Stimulated activated CD8-positive, alpha-beta memory T cell treated with anti-CD3 and anti-CD28 coated beads, Interleukin-4, amount 100 ng/mL, for 1 hour (primary cell): ENCODE measurements at regions not wholly inside any gene's neighbourhood (a gene's known extent, or its start where the extent isn't known, plus 50 kb on each side); places are given as distances from the start of the nearest gene placed in this dataset.

Source experiments
- DNase-seq, 2 donors: peaks; one replicate each; pipeline ENCODE4 v3.0.0-alpha.2; 2020; ENCODE audit warnings: low read depth in 2 of 2, low spot score in 1 of 2

DNA sequence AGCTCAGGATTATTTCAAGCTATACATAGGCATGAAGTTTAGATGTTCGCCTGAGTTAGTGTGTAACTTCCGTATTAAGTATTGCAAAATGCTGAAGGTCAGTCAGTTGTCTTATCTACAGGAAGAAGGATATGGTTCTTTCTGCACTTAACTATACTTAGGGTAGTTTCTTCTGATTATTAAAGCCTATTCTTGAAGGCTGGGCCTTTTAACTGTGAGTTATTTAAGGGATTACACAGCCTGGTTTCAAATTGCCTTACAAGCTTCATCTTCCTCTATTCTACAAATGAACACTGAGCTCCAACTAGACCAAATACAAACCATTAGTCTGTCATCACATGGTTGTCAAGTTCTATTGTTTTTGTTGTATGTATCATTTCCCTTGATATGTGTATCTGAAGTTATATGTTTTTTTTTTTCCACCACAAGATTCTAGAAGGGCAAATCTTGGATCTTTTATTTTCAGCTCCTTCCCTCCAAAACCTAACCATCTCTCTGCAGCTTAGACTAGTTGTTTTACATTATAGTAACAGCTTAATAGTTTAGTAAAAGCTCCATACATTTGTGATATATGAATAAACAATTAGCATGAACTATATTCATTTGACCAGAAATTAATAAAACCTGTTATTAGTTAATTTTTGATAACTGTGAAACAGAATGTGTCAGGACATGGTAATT, 272.9 kb upstream of the KCNMB2 start:
- DNase-seq = no peak

DNA sequence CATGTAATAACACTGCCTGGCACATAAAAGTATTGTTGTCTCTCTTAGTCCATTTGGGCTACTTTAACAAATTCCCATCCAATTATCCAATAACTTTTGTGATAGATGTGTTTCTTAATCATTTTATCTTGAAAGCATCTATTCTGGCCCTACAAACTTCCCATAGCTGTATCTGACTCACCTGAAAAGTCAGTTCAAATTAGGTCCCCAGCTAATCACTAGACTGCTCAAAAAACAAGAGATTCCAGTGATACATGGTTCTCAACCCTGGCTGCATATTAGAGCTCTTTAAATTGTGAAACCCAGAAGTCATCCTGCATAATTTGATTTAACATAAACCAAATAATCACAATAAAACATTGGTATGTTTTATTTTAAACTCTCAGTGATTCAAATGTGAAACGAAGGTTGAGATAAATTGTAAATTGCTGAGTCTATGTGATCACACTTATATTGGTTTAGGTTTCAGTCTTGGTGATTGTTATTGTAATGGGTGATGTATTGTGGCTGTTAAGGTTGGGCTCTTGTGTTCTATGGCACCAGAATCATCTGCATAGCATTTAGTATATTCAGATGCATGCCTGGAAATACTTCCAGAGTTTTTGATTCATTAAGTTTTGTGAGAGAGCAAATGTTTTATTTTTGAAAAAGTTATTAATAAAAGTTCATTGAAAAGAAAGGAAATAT, 268.9 kb upstream of the KCNMB2 start:
- DNase-seq = no peak

DNA sequence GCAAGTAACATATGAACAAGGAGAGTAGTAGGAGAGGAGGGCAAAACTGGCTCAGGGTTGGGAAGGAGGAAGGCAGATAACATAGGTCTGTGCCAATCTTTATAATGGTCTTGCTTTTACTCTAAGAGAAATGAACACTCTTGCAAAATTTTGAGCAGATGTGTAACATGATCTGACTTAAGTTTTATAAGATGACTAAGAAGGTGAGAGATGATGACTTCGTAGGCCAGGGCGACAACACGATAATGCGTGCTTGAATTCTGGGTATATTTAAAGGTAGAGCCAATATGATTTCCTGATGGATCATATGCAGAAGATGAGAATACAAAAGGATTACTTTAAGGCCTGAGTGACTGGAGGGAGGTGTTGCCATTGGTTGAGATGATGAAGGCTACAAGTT, 265.4 kb upstream of the KCNMB2 start:
- no peak for DNase-seq

DNA sequence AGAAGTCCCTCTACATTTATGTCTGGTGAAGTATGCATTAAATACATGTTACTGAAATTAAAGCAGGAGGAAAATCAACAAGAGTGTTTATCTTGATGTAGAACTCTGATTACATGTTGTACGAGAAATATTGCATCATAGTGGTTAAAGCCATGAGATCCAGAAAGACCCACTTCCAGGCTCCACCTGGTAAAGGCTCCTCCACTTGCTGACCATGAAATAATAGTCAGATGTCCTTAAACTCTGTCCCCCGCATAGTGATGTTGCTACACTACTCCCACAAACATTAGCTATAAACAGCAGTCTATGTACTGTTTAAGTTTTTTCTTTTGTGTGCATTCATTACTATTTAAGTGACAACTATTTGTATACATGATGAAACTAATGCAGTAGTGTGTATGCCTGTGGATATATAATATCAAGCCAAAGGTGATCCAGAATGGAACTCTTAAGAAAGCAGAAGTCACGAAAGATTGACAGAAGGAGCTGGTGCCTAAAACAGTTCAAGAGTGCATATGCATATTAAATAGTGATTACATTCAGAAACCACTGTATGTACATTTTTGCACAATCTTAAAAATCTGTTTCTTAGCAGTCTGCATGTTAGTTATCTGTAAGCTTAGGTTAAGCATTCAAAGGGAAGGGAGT, 264.4 kb upstream of the KCNMB2 start:
- no peak for DNase-seq

DNA sequence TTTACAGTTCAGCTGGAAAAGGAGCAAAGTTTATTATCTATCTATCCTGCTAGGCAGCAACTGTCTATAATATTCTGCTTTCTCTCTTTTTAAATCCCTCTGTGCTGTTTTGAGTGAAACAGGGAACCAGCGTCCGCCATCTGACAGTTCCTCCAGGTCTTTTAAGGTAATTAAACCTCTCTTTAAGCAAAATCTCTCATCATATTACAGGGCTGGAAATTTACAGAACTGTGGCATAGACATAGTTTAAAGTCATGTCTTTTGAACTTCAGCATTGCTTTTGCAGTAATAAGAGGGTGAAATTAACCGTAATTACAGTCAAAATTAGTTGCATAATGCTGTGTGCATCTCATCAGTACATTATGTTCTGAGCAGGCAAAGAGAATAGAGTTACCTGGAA, 263.4 kb upstream of the KCNMB2 start:
- DNase-seq = no peak

DNA sequence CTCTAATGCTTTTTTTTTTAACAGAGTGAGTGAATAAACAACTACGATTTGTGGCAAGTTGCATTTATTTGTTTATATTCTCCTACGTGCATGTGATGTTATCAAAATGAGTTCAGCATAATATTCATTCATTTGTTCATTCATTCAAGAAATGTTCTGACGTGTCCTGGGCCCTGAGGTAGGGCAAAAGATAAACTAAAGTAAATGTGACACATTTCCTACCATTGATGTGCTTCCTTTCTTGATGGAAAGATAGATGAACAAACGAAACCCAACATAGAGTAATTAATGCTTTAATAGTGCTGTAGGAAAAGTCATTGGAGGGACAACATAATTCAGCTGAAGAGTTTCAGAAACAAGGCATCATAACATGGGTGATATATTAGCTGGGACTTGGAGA, 261.5 kb upstream of the KCNMB2 start:
- no peak for DNase-seq

DNA sequence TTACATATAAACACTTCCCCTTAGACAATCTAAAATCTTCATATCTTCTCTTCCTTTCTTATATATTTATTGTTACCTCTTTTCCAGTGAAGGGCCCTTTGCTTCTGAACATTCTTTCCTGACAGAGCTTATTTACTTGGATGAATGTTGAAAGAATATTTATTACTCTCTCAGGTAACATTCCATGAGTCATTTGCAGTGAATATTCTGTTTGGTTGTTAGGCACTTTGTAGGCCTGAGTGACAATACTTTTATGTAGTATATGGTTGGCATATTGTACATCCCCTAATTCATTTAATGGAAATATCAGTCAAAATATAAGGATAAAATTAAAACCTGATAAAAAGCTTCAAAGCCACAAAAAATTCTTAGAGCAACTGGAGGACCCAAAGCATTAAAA, 260.9 kb upstream of the KCNMB2 start:
- no peak for DNase-seq

DNA sequence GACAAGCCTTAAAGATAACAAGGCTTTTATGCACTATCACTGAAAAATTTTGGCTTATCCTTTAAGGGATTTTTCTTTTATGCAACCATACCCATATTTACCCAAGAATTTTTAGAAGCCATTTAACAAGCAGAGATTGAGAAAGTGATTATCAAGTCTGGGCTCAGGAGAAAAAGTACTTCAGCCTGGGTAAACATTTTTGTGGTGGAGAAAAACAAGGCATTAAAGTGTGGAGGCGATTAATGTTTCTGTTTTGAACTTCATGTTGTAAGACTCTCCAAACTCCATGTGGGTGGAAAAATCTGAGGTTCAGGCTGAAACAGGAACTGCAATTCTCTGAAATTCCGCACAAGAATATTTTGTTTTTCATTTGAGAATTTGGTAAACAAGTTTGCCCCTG, 260.4 kb upstream of the KCNMB2 start:
- DNase-seq = no peak

DNA sequence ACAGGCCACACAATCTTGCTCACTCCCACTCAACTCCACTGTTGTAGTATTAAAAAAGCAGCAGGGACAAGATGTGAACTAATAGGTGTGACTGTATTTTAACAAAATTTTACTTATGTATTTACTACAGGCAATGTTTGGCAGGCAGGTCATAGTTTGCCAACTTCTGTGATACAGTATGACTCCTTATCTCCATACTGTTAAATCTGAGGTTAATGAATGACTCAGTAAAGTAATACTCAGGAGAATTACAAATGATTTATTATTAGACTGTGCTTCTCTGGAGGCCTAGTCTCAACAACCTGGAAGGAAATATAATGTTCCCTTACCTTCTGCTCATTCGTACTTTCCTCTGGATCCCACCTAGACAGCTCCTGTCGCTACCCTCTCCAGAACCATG, 258.6 kb upstream of the KCNMB2 start:
- DNase-seq = no peak

DNA sequence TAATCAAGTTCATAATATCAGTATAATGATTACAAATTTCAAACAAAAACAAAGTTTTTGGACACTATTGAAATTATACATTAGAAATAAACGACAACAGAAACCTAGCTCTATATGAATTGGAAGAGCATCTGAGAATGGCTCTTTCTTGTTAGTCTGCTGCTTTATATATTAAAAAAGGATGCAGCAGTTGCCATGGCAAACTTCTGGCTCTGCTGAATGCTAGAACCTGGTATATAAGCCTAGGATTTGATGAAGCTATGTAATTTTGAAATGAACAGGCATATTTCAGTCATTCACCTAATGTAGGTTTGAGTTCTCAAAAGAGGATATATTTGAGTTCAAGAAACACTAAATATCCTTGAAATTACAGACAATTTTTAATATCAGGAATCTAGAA, 252.7 kb upstream of the KCNMB2 start:
- no peak for DNase-seq

DNA sequence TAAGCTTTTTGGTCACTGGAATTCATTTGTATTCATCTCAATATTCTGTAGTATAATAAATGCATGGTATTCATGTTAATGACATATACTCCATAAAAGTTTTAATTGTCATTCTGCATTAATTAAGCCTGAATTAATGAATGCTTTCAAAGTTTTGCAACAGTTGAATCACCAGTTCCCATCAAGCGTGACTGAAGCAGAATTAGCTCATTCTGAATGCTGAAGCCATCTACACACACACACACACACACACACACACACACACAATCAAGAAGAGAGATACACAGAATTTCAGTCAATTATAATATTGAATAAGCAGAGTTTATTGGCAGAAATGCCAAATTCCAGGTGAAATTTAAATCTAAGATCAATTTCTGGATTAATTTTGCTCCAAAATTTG, 252.1 kb upstream of the KCNMB2 start:
- DNase-seq = no peak

DNA sequence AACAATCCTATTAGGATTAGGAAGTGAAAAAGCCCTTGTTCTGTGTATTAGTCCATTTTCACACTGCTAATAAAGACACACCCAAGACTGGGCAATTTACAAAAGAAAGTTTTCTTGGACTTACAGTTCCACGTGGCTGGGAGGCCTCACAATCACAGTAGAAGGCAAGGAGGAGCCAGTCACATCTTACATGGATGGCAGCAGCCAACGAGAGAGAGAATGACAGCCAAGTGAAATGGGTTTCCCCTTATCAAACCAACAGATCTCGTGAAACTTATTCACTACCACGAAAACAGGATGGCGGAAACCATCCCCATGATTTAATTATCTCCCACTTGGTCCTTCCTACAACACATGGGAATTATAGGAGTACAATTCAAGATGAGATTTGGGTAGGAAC, 248.2 kb upstream of the KCNMB2 start:
- DNase-seq = no peak

DNA sequence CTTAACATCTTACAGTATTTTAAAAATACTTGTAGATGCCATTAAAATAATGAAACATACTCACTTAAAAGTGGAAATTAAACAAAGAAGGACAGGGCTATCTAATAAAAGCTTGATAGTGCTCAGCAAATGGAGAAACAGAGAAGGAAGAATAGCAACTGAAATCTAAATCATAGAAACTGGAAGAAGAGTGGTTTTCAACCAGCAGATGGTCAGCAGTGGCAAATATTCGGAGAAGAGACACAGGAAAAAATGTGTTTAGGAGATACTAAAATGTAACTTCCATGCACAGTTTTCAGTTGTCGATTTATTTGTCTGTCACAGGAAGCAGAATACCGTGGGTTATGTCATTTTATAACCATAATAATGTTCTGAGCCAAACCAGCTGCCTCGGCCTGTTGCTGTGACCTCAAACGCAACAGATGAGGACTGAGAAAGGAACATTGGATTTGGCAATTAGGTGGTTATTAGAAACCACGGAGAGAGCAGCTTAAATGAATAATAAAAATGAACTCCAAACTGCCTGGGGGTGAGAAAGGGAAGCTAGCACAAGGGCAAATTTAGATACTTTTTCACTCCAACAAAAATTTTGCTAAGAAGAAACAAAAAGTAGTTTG, 246.6 kb upstream of the KCNMB2 start:
- no peak for DNase-seq

DNA sequence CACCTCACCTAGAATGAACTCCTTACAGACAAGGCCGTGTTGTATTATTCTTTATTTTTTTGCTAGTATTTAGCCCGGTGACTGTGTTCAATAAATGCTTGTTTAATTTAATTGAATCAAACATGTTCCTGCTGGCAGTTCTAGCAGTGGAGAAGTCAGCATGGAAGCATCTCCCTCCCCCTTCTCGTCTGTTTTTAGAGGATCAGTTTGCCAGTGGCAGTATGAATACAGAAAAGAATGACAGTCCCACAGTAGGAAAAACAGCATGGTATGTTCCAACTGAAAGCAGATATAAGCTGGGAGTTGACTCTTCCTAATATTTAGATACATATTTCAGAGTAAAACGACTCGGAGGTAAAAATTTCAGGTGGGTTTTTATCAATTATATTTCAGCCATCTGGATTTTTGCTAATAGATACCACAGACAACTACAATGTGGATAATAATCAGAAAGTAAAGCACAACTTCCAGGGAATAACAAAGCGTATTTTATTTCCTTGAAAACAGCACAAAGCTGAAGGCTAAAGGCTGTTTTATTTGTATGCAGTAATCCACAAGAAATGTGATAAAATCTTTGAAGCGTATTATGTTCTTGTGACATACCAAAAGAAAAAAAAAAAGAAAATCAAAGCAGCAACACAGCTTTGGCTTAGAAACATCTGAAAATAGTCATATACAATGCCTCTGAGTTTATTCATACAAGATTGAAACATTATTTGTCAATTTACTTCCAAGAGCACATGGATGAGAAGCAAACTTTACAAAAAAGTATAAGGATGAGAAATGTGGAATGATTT, 244.5 kb upstream of the KCNMB2 start:
- DNase-seq = no peak

DNA sequence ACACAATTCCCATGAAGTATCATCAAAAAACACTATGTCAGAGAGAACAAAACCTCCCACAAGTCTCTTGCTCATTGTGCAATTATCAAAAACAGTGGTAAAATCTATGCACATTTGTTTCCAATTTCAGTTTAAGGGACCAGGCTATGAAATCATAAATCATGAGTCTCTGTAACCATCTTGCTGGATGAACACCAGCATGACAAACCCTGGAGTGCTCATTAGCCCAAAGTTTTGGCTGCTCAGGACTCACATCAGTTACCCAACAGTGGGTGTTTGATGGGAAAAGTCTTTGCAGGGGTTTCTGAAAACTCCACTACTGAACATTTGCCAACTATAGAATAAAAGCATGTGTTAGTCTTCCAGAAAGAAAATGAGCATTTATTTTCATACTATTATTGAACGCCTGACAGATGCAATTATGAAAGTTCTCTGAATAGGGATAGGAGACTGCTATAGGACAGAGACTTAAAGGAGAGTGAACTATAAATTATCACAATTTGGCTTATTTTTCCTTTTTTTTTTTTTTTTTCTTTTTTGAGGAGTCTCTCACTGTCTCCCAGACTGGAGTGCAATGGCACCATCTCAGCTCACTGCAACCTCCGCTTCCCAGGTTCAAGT, 240.8 kb upstream of the KCNMB2 start:
- no peak for DNase-seq

DNA sequence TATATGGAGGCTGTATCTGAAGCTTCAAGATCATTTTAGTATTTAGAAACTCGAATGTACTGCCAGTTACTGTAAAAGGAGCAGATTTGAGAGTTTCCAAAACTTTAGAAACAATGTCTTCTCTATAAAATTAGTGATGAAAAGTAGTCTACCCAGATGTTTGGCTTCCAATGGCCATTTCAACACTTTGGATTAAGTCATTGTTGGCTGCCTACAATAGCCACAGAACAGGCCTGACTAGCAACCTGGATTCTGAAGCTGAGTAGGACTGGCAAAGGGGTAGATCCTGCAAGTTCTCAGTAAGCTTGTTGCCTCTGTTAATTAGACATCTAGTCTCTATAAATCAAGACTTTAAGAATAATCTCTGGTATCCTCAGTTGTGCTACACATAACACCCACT, 239.0 kb upstream of the KCNMB2 start:
- DNase-seq = no peak

DNA sequence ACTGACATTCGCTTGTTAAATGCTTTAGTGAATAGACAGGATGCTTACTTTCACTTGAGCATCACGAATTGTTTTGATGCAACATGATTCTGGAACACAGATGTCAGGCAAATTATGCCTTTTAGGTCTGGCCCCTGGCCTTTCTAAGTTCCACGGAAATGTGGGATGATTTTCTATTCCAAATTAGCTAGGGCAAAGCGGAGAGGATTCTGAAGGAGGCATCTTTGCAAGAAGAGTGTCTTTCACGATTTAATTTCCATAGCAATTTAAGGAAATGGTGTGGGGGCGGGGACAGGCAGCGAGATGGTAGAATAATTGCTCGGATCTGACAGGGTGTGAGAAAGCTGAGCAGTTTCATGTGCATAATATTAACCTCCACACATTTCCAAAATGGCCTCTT, 238.5 kb upstream of the KCNMB2 start:
- DNase-seq = no peak

DNA sequence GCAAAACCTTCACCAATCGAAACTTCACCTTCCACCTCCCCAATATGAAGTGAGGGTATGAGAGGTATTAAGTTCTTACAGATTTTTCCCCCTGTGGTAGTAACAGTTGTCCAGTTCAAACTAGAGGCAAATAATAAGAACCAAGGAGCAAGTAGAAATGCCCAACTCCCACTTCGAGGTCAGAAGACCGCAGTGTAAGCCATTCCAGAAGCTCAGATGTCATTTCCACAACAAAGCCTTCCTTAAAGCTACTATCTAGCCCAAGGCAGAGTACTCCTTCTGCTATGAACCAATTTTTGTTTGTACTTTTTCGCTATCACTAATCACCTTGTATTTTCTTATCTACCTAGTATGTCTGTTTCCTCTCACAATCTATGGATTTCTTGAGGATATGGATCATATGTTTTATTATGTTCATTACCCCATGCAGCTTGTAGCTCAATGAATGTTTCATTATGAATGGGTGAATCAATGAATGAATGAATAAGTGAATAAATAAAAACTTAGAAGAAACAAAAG, 235.7 kb upstream of the KCNMB2 start:
- no peak for DNase-seq

DNA sequence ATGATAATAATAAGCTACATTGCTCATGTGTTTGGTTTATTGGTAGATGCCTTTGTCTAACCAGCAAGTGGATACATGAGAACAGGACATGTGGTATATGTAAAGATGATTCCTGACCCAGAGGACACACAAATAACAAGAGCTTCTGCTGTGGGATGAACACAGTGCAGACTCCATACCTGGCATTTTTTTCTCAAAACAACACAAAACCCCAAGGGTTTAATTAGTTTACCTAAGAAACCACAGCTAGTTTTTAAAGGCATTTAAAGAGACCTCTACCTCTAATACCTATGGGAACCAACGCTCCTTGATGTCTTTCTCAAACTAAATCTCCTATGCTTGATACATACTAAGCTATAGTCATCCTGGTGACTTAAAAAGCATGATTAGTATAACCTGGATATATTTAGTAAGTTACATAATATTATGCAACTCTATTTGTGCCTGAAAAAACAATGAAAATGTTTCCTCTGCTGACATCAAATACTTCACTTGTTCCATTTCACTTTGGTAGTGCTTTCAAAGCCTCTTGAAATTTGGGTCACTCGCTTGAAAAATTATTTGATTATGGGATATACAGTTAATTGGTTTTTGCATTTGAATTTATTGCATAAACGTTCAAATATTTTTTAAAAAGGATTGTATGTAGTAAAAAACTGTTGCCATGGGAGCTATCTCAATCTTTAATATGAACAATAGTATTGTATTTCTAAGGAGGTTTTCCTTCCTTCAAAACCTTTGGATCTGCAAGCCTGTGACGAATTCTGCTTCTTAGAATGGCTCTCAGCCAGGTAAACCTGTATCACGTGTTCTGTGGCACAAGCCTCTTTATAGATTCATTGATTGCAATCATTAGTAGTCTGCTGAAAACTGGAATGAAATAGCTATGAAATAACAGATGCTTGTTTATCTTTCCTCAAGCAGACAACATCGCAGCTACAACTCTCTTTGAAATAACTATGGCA, 233.0 kb upstream of the KCNMB2 start:
- DNase-seq = no peak
